GM03348 (cell line): ENCODE measurements at regions not wholly inside any gene's neighbourhood (a gene's known extent, or its start where the extent isn't known, plus 50 kb on each side); places are given as distances from the start of the nearest gene placed in this dataset.

Experiments
- DNase-seq: peaks from one replicate; pipeline ENCODE4 v3.0.0; 2012; ENCODE audit warnings: low spot score

DNA sequence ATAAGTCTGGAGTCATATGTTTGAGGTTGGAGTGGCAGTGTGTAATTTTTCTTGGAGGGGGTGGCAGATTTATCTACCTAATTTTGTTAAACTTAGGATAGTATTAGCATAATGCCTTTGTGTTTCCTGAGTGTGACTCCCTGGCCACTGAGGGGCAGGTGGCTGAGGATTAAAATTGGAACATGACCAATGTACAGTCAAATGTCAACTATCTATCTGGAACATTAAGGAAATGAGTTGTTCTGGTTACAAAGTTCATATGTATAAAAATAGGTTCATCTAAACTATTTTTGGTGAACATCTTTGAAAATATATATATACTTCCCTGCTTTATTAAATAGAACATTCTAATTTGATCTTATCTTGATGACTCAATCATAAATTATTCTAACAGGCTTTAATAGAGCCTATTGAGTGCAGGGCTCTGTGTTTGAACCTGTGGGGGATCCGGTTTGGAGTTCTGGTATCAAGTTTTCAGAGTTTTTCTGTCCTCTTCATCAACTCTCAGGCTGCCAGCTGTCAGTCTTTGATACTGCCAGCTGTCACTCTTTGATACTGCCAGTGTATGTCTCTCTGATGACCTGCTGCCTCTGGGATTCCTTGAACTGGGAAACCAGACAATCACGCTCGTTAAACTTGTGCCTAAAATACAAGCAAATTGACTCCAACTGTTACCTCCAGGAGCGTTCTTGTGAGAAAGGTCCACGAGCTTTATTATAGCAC lies 309.6 kb downstream of the METTL15 start:
- no peak for DNase-seq

GRCh38 chr11:28412029-28412428 lies 303.8 kb downstream of the METTL15 start:
- no peak for DNase-seq

- DNase-seq: no peak
These were observed 293.3 kb downstream of the METTL15 start for GRCh38 chr11:28401446-28401845.

DNA sequence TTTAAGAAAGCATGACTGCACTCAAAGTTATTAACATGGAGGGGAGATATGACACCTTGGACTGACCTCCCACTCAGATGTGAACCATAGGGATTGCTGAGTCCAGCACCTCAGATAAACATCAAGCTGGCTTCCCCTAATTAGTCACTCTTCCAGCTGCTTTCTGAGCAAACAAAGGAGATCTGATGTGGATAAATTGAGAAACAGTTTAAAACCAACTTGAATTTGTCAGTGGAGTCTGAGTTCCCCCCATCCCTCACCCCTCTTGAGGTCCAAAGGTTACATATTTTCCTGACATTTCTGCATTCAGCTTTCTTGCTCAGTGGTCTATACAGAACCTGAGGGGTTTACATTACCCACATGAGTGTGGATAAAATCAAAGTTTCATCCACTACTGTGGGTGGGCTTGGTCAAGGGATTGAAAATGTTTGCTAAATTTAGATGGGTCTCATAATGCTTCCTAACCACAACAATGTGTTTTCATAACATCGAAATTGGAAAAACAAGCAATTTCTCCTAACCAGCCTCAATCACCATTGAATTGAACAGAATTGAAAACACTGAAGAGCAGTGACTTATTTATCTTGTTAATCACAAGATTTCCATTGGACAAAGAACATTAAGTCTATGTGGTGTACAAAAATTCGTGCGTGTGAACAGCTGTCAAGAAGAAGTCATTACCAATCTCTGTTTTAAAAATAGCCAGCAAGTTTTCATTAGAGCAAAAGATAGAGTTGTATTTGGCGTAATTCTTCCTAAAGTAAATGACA lies 292.3 kb downstream of the METTL15 start:
- no peak for DNase-seq

- no peak for DNase-seq
These were observed 285.2 kb downstream of the METTL15 start for GRCh38 chr11:28393348-28393747.

GRCh38 chr11:28384418-28384817 lies 276.2 kb downstream of the METTL15 start:
- DNase-seq: no peak

- no peak for DNase-seq
These were observed 275.3 kb downstream of the METTL15 start for GRCh38 chr11:28383456-28383855.
